Stromal cell of bone marrow (primary cell): ENCODE measurements at regions not wholly inside any gene's neighbourhood (a gene's known extent, or its start where the extent isn't known, plus 50 kb on each side); places are given as distances from the start of the nearest gene placed in this dataset.

ENCODE experiments used
- DNase-seq: peaks from one replicate; pipeline ENCODE4 v3.0.0-alpha.2; 2012; ENCODE audit warnings: low read depth

DNA sequence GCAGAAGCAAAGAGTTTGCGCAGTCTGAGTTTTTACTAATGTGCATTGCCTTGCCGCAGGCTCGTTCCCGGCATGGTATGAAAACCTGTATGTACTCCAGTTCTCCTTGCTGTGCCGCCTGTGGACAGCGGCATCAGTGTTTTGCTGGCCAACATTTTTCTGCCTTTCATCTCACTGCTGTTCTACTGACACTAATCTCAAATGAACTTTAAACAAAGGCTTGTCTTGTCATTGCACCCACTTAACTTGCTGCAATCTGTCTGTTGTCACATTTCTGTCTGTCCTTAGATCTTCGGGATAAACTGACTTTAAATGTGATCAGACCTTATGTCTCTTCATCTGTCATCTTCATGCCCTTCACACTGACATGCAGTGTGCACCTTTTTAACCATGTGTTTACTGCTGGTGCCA lies 71.7 kb upstream of the ZNRF2 start:
- DNase-seq: no peak

DNA sequence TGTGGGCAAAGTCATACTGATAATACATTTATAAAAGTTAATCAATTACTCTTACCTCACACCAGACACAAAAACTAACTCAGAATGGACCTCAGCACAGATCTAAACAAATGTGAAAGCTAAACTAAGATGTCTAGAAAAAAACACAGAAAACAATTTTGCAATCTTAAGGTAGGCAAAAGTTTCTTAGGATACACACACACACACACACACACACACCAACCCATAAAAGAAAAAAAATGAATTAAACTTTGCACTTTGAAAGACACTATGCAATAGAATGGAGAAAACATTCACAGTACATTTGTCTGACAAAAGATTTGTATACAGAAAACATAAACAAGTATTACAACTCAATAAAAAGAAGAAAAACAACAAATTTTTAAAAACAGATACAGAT lies 70.8 kb upstream of the ZNRF2 start:
- no peak for DNase-seq

DNA sequence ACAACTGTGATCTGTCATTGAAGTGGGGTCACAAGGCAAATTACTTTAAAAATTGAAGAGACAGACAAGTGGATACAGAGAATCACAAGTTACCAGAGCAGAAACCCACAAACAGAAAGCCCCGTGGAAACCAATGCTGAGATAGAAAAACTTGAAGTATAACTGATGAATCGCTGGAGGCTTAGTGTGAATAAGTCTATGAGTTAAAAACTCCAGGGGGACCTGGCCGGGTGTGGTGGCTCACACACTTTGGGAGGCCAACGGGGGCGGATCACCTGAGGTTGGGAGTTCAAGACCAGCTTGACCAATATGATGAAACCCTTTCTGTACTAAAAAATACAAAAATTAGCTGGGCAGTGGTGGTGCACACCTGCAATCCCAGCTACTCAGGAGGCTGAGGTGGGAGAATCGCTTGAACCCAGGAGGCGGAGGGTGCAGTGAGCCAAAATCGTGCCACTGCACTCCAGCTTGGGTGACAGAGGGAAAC lies 69.7 kb upstream of the ZNRF2 start:
- no peak for DNase-seq

DNA sequence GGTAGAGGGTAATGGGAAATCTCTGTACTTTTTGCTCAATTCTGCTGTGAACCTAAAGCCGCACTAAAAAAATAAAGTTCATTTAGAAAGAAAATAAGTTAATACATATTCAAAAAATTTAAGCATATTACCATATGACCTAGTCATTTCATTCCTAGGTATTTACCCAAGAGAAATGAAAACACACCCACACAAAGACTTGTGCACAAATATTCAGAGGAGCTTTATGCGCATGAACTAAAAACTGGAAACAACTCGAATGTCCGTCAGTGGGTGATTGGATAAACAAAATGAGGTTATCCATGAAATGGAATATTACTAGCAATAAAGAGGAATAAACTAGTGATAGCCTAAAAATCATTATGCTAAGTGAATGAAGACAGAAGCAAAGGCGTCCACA lies 62.6 kb upstream of the ZNRF2 start:
- no peak for DNase-seq

DNA sequence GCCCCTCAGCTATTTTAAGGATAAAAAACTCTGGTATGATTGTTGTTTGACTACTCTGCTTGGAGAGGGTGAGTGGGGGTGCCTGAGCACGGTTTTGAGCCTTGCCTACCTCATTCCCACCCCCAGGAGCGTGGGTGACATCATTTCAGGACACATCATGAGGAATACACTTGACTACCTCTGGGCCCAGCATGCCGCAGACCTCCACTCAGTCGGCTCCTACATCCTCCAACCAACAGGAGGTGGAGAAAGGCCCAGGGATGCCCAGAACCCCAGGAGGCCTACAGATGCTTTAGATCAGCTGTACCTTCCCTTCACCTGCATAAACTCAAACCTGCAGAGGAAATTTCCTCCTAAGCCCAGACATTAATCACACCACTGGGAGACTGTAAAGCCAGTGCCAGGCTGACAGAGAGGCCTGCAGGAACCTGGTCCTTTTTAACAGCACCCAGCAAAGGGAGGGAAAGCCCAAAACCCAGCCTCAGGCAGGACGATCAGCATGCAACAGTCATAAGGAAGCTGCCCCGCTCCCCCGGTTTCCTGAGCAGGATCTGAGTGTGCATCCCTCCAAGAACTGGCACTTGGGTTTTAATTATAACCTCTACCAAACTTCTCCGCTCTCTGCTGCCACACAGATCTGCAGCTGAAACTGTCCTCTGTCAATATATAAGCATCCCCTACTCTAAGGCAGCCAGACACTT lies 61.7 kb upstream of the ZNRF2 start:
- no peak for DNase-seq

DNA sequence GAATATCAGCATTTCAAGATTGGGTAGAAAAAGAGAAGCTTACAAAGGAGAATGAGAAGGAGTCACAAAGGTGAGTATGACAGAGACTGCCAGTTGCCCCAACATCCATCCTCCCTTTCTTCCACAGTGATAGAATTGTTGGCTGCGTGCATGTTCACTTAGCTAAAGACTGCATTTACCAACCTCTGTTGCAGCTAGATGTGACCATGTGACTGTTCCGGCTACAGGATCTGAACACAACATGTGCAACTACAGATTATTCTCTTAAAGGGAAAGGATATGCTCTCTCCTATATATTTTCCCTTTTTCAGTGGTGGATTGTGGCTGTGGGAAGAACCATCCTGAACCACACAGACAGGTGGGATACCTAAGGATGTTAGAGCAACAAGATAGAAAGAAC lies 60.5 kb upstream of the ZNRF2 start:
- DNase-seq: no peak

DNA sequence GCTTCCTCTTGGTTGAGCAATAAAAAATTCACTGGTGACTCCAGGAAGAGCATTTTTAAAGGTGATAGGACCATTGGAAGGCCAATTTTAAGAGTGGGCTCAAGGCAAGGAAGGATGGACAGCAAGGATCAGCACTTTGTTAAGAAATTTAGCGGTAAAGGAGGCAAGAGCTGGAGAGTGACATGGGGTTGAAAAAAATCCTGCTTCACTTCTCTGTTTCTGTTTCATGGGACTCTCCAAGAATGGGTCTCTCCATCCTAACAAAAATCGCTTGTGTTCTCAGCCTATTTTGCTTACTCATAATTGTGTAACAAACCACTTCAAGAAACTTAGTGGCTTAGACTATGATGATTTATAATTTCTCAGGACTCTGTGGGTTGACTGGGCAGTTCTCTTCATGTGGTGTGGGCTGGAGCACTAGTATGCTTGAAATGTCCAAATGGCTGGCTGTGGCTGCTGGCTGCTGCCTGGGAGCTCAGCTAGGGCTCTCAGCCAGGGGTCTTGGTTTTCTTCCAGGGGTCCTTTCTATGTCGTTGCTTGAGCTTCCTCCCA lies 59.8 kb upstream of the ZNRF2 start:
- DNase-seq: peak; percentile 76

DNA sequence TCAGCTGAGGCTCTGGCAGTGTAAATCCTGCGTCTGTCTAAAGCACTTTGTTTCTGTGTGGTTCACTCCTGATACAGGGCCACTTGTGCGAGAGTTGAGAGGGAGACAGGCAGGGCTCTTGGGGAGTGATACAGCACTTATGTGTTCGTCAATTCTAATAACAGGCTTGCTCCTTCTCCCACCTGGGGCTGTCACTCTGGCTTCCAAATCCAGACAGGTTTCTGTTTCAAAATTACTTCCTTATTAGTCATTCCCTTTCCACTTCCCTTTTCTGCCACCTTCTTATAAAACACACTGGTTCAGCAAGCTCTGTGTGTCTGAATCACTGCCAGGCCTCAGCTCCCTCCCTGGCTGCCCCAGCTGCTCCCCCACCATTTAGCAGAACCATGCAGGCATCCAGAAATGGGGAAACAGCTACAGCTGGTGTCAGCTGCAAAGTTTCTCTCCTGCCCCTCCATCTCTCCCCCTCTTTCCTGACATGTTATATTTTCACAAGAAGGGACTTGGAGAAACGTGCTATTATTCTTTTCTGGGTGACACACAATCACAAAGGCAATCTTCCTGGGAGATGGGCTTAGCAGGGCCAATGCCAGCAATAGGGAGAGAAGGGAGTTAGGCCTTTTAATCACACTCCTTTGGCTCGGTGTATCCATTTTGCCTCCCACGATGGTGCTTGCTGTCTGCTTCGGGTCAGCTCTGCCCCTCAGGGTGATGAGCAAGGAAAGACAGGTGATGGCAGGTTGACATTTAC lies 58.4 kb upstream of the ZNRF2 start:
- DNase-seq: no peak

DNA sequence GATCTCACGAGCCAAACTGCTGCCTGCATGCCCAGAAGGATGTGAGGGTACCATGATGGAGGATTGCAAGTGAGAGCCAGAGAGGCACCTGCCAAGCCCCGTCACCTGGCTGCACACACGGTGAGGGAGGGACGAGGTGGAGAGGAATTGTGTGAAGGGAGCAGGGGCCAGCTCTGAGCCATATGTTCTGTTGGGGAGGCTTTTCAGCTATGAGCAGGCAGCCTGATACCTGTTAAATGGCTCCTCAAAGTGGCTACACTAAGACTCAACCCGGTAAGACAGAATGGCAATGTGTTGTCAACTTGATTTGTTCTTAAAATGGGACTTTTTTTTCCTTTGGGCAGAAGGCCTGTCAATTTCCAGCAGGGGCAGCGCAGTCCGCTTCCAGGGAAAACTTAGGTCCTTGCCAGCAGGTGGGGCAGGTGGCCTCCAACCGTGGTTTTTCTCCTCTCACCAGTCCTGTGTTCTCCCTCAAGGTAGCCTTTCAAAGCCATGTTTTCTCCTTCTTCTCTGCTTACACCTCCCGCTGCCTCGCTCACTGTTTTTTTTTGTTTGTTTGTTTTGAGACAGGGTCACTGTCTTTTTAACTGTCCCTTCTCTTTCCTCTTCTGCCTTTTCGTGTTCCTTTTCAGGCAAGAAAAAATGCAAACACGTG lies 57.7 kb upstream of the ZNRF2 start:
- DNase-seq: no peak

DNA sequence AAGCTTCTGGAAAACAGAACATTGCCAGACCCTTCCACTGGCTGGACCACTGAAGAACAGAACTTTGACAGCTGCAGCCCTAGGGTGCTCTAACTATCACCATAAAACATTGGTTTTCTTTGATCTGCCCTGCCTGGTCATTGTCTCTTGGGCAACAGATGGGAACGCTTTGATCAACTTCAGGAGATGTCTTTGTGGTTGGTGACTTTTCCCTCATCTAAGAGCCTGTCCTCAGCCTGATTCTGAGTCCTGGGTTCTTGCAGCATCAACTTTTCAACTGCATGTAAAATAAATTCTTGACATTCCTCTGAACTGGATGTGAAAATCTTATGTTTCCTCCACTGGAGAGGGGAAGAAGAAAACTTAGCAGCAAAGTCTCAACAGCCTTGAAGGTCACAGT lies 53.1 kb upstream of the ZNRF2 start:
- no peak for DNase-seq

DNA sequence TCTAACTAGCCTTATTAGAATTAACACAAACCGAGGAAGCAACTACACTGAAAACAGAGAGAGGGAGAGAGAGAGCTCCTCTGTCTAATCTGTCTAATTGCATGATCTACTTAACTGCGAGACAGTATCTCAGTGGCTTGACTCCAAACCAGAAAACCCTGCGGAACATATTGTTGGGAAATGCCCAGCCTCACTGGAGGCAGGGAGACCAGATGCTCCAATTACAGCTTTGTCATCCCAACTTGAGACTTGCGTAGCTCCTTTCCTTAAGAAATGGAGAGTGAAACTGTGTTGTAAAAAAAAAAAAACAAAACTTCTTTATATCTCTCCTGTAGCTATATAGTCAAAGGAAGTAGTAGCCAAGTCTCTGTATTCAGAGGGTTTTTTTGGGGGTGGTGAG lies 52.0 kb upstream of the ZNRF2 start:
- DNase-seq: no peak
